NCI-H526 treated with DMSO at 0.1 percent for 48 hours (cell line): ENCODE measurements at regions not wholly inside any gene's neighbourhood (a gene's known extent, or its start where the extent isn't known, plus 50 kb on each side); places are given as distances from the start of the nearest gene placed in this dataset.

Experiments used
- DNase-seq: peaks from one replicate; lab custom pipeline; 2025; lab: John Stamatoyannopoulos, UW

- DNase-seq: no peak
Observed at GRCh38 chr11:92384358-92384757, 159.7 kb downstream of the FAT3 start.

GRCh38 chr11:92384802-92385201 is 160.2 kb downstream of the FAT3 start:
- no peak for DNase-seq

- no peak for DNase-seq
Observed at GRCh38 chr11:92386577-92386976, 162.0 kb downstream of the FAT3 start.

DNA sequence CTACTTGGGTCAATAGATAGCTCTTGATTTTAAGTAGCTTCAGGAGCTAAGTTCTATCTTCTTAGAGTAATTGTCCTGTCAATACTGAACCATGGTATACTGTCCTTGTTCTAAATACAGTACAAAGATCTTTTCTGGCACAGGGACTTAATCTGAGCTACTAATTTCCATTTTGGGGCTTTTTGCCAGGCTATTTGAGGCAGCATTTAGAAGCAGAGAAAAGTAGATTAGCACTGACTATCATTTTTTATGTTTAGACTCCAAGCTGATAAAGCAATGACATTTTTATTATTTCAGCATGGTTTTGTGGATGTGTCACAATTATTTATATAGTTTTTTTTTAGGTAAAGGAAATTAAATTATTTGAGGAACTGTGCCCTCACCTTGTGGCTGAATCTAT is 163.2 kb downstream of the FAT3 start:
- no peak for DNase-seq

- no peak for DNase-seq
Observed at GRCh38 chr11:92388380-92388779, 163.8 kb downstream of the FAT3 start.

- peak; percentile 72 for DNase-seq
Observed at GRCh38 chr11:92390783-92391182, 166.2 kb downstream of the FAT3 start.

DNA sequence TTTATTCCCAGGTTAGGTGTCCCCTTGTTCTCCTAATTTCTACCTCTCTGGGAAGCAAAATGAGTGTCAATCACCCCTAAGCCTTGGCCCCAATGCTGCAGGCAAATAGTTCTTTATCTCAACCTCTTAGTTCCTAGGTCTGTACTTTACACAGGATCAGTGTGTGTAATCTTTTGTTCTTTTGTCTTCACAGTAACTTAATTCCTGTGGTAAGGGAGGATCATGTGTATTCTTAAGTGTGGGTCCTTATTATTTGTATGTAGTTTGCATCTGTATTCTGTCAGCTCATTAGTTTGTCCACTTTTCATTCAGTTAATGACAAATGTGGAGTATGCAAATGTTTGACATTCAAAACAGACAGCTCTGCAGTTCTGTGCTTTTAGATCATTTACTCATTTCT is 166.7 kb downstream of the FAT3 start:
- DNase-seq: peak; percentile 99

DNA sequence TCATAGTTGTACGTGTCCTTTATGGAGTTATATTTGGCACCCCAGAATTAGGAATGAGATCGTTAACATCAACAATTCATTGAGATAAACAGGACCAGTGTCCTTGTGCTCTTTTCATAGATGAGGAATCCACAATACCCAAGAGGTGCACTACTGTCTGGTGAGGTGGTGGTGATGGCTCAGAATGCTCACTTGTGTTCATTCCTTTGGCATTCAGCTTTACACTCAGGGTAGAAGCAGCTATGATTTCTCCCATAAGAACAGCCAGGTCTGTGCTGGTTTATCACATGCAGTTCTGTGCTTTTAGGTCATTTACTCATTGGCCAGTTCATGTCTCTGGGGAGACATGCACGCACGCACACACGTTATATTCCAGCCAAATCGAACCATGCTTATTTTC is 167.2 kb downstream of the FAT3 start:
- no peak for DNase-seq

DNA sequence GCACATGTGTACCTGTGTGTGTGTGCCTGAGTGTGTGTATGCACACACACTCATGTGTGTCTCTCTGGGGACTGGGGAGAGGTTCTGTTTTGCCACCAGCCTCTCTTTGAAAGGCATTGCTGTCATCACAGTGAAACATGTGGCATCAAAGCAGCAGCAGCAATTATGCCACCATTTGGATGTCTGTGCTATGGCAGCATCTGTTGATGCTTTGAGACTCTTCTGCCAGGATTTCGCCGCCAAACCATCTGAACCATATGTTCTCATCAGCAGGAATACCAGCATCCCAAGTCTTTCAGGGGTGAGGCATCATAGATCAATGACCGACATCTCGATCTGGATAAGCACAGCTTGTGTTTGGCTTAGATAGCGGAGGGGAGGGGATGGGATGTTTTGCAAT is 168.6 kb downstream of the FAT3 start:
- no peak for DNase-seq

DNA sequence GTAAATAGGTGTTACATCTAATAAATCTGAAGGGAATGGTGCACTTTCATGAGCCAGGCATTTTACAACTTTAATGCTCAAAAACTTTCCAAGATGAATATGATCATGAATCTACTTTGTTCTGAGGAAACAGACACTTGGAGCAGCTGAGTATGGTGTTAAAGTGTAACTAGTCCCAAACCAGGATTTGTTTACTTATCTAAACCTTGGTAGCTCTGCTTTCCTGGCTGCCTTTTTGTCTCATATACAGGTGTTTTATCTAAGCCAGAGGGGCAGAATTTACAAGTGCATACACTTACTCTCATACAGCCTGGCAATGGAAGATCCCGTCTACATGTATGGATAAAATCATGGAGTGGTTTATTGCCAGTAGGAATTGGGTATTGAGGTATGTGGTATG is 171.5 kb downstream of the FAT3 start:
- DNase-seq: no peak

DNA sequence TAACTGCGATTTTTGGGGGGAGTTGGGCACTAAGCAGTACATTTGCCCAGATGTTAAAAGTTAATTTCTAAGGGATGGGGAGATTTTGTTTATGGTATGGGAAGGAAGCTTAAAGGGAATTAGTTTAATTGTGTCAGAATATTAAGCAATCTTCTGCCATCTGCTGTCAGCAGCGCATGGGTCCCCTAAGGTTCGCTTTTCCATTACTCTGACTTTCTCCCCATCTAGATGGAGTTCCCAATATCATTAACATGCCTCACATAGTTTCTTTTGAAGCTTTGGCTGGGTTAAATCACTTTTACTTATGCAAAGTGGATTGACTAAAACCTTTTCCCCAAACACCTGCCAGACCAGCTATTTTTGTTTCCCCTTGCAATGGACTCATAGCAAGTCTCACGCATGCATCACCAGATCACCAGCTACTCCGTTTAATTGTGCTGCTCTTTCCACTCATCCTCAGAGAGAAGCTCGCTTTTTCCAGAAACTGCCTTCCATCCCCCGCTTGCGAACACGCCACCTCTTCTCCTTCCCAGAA is 172.7 kb downstream of the FAT3 start:
- no peak for DNase-seq

- DNase-seq: peak; percentile 39
Observed at GRCh38 chr11:92399705-92400104, 175.1 kb downstream of the FAT3 start.

GRCh38 chr11:92401520-92401919 is 176.9 kb downstream of the FAT3 start:
- DNase-seq: no peak

- no peak for DNase-seq
Observed at GRCh38 chr11:92406472-92406871, 181.9 kb downstream of the FAT3 start.

DNA sequence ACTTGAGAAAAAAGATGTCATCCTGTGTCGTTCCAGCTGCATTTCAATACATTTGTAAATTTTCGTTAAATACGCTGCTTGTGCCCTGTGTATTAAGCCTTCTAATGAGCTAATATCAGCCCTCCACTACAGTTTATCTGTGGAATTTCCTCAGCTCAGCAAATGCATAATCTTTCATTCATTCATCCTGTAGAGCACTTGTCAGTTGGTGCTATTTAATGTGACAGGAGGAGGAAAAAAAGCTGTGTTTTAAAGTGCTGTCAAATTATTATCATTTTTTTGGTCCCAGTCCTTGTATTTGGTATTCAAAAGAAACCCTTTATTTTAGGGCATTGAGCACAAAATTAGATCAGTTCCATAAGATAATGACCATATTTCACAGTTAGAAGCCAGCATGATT is 184.7 kb downstream of the FAT3 start:
- DNase-seq: no peak

- DNase-seq: no peak
Observed at GRCh38 chr11:92409956-92410355, 185.3 kb downstream of the FAT3 start.

DNA sequence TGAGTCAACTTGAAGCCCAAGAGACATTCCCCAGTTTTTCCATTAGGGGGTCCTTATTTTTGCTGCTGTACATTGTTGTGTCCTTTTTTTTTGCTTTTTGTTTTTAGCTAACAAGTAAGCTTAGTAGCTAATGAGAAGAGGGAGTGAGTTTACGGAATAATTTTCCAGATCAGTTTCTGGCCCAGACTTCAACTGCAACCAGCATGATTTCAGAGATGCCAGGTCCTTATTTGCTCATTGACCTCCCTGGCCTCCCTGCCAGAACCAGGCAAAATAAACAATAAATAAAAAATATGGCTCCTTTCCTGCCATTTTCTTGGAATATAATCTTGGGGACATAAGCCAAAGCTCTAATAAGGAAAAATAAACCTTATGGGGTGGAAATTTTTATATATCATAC is 185.9 kb downstream of the FAT3 start:
- DNase-seq: no peak

- DNase-seq: no peak
Observed at GRCh38 chr11:92411431-92411830, 186.8 kb downstream of the FAT3 start.

GRCh38 chr11:92413757-92414513 is 189.3 kb downstream of the FAT3 start:
- DNase-seq: no peak

DNA sequence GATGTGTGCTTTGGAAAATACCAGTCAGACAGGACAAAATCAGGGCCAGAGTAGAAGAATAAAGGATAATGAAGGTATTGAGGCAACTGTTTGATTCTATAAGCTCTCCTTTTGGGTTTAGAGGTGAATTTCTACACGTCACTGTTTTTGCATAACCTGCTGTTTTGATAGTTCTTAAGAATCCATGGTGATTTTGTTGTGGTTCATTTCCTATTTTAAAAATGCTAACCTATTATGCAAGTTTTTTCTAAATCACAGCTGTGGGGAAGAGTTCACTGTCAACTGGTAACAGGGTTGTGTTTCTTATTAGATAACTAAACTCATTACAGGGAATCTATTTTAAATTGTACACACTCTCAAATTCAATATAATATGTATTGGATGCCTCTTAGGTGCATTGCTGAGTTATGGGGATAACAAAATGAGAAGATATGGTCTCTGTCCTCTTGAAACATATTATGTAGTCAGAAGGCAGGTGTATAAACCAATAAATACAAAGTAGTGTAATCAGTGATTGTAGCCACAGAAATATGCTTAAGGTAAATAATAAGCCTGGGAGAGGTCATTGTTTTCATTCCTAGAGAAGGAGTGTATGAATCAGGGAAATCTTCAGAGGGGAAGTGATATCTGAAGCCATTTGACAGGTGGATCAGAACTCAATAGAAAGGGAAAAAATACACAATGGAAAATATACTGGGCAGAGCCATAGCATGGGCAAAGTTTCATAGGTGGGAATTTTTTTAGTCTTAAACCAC is 192.5 kb downstream of the FAT3 start:
- DNase-seq: no peak

DNA sequence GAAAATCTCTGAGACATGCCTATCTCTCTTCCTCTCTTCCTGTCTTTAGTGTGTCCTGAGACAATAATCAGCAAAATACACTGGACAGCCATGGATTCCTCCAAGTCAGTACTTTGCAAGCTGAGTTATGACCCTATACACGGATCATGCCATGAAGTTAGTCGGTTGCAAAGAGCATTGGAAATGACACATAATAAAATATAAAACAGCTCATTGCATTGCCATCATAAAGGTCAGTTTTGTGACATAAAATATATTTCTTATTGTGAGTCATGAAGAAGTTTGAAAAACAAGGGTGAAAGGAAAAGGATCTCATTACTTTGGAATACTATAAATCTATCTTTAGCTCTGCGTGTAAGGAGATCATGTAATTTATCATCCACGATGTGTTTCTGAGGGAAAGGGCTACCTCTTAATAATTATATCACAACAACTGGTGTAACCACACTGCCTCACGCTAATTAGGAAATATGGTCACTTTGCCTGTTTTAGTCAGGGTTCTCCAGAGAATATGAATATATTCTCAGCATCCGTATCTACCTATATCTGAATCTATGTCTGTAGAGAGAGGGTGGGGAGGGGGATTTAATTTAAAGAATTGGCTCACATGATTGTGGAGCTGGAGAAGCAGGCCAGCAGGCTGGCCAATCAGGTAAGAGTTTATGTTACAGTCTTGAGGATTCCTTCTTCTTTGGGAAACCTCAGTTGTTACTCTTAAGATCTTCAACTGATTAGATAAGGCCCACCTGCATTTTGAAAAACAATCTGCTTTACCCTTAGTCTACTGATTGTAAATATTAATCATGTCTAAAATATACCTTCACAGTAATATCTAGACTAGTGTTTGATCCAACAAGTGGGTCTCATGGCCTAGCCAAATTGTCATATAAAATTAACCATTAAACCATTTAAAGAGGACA is 198.8 kb downstream of the FAT3 start:
- DNase-seq: no peak

- no peak for DNase-seq
Observed at GRCh38 chr11:92424281-92424680, 199.7 kb downstream of the FAT3 start.
